IMR-90 (cell line): ENCODE measurements at regions not wholly inside any gene's neighbourhood (a gene's known extent, or its start where the extent isn't known, plus 50 kb on each side); places are given as distances from the start of the nearest gene placed in this dataset.

ENCODE experiments used
- ATAC-seq: fragments of 200-7000 bp; cut with Tn5 transposase; 2 replicates; pipeline ENCODE4 v1.9.1; 2020; ENCODE audit warnings: low read depth, mild to moderate bottlenecking, moderate library complexity
- BruUV-seq: library from RNA; stranded (reverse); fragments of 400-500 nt; replicated peaks from 2 replicates; lab custom pipeline; 2021; lab: Mats Ljungman, UMichigan
- CTCF ChIA-PET: fragments of 300-600 bp; formaldehyde crosslinking; extraction: SDS; loops from one replicate; lab custom pipeline; 2021; ENCODE audit warnings: antibody characterized with exemption; lab: Yijun Ruan, JAX
- POLR2A ChIA-PET: fragments of 300-600 bp; sonication (Branson Sonifier 250); formaldehyde crosslinking; loops from one replicate; lab custom pipeline; 2022; ENCODE audit warnings: antibody characterized with exemption; ENCODE audit not compliant: unreplicated experiment; lab: Charles Lee
- DNase-seq: peaks from one replicate; pipeline ENCODE4 v3.0.0; 2013
- H2AFZ ChIP-seq: replicated peaks from 2 replicates; pipeline ENCODE3; 2013; ENCODE audit warnings: low read length, mild to moderate bottlenecking; ENCODE audit not compliant: poor library complexity
- H2AK5ac ChIP-seq: 2 replicates; pipeline ENCODE4 v1.6.1; 2013; ENCODE audit warnings: low read depth, low read length, inconsistent platforms
- H2AK9ac ChIP-seq: replicated peaks from 2 replicates; pipeline ENCODE3; 2013; ENCODE audit warnings: mild to moderate bottlenecking, low read depth, low read length, moderate library complexity; ENCODE audit not compliant: poor library complexity
- H2BK120ac ChIP-seq: 2 replicates; pipeline ENCODE4 v1.6.1; 2013; ENCODE audit warnings: low read depth, low read length, inconsistent platforms
- H2BK15ac ChIP-seq: 3 replicates; pipeline ENCODE4 v1.6.1; 2013; ENCODE audit warnings: low read depth, low read length, inconsistent platforms
- H2BK20ac ChIP-seq: 2 replicates; pipeline ENCODE4 v1.6.1; 2013; ENCODE audit warnings: low read depth, mild to moderate bottlenecking, inconsistent platforms, low read length, moderate library complexity
- H2BK5ac ChIP-seq: 2 replicates; pipeline ENCODE4 v1.6.1; 2013; ENCODE audit warnings: mild to moderate bottlenecking, low read depth, low read length, inconsistent platforms; ENCODE audit not compliant: poor library complexity, severe bottlenecking
- H3K14ac ChIP-seq: replicated peaks from 2 replicates; pipeline ENCODE4 v1.6.1; 2013; ENCODE audit warnings: low read depth, low read length, inconsistent platforms
- H3K18ac ChIP-seq: 2 replicates; pipeline ENCODE4 v1.6.1; 2013; ENCODE audit warnings: low read depth, low read length, control low read depth
- H3K23ac ChIP-seq: 2 replicates; pipeline ENCODE4 v1.6.1; 2013; ENCODE audit warnings: low read depth, low read length, inconsistent platforms
- H3K27ac ChIP-seq: 2 replicates; pipeline ENCODE4 v1.5.1; 2013; ENCODE audit warnings: mild to moderate bottlenecking, control low read depth, low read length; ENCODE audit not compliant: insufficient read depth
- H3K27me3 ChIP-seq: 2 replicates; pipeline ENCODE4 v1.6.1; 2013; ENCODE audit warnings: low read length; ENCODE audit not compliant: control insufficient read depth, insufficient read depth
- H3K36me3 ChIP-seq: 2 replicates; pipeline ENCODE4 v1.6.1; 2013; ENCODE audit warnings: low read length, mixed read lengths; ENCODE audit not compliant: control insufficient read depth, insufficient read depth
- H3K4ac ChIP-seq: 2 replicates; pipeline ENCODE4 v1.6.1; 2013; ENCODE audit warnings: low read depth, low read length, inconsistent platforms
- H3K4me1 ChIP-seq: 2 replicates; pipeline ENCODE4 v1.6.1; 2013; ENCODE audit warnings: low read length, mixed read lengths; ENCODE audit not compliant: control insufficient read depth, insufficient read depth
- H3K4me2 ChIP-seq: 2 replicates; pipeline ENCODE4 v1.6.1; 2013; ENCODE audit warnings: low read depth, mild to moderate bottlenecking, control low read depth, low read length, moderate library complexity
- H3K4me3 ChIP-seq: 2 replicates; pipeline ENCODE4 v1.5.1; 2013; ENCODE audit warnings: low read depth, mild to moderate bottlenecking, control low read depth, low read length, moderate library complexity; ENCODE audit not compliant: insufficient read depth
- H3K56ac ChIP-seq: 2 replicates; pipeline ENCODE4 v1.6.1; 2013; ENCODE audit warnings: low read length, inconsistent platforms; ENCODE audit not compliant: insufficient read depth; ENCODE audit errors: extremely low read depth
- H3K79me1 ChIP-seq, 2 experiments: 2 replicates each; pipeline ENCODE4 v1.6.1; 2013; ENCODE audit warnings: low read length in 2 of 2, inconsistent platforms in 1 of 2, low read depth in 1 of 2
- H3K9ac ChIP-seq: 2 replicates; pipeline ENCODE4 v1.6.1; 2013; ENCODE audit warnings: low read depth, low read length, control low read depth
- H3K9me1 ChIP-seq: 2 replicates; pipeline ENCODE4 v1.6.1; 2013; ENCODE audit warnings: low read length, inconsistent platforms; ENCODE audit not compliant: insufficient read depth
- H3K9me3 ChIP-seq: 2 replicates; pipeline ENCODE4 v1.6.1; 2013; ENCODE audit warnings: low read length; ENCODE audit not compliant: control insufficient read depth, insufficient read depth
- H4K20me1 ChIP-seq: 2 replicates; pipeline ENCODE4 v1.6.1; 2013; ENCODE audit warnings: low read length, inconsistent platforms; ENCODE audit not compliant: insufficient read depth
- H4K5ac ChIP-seq: 2 replicates; pipeline ENCODE4 v1.6.1; 2013; ENCODE audit warnings: mild to moderate bottlenecking, low read depth, low read length, control low read depth
- H4K8ac ChIP-seq, 2 experiments: 2 replicates each; pipeline ENCODE4 v1.6.1; 2013; ENCODE audit warnings: low read depth in 2 of 2, low read length in 2 of 2, control low read depth in 1 of 2, inconsistent platforms in 1 of 2
- H4K91ac ChIP-seq: 2 replicates; pipeline ENCODE4 v1.6.1; 2013; ENCODE audit warnings: low read depth, low read length, inconsistent platforms; ENCODE audit not compliant: insufficient read depth
- BHLHE40 ChIP-seq: fragments of 150-350 bp; IDR thresholded peaks from 2 replicates; pipeline ENCODE4 v1.6.1; 2016; ENCODE audit warnings: mild to moderate bottlenecking, low read depth, low read length
- CEBPB ChIP-seq: IDR thresholded peaks from 2 replicates; pipeline ENCODE4 v1.6.1; 2012; ENCODE audit warnings: low read depth, low read length, improper control_type of control experiment
- MXI1 ChIP-seq: IDR thresholded peaks from 2 replicates; pipeline ENCODE4 v1.6.1; 2012; ENCODE audit warnings: low read depth, mild to moderate bottlenecking, low read length, moderate library complexity, borderline replicate concordance
- NFE2L2 ChIP-seq: fragments of 150-350 bp; IDR thresholded peaks from 2 replicates; pipeline ENCODE4 v1.6.1; 2016; ENCODE audit warnings: low read depth, mild to moderate bottlenecking, low read length
- POLR2A ChIP-seq: IDR thresholded peaks from 2 replicates; pipeline ENCODE4 v1.6.1; 2012; ENCODE audit warnings: mild to moderate bottlenecking, low read depth, low read length
- RAD21 ChIP-seq: IDR thresholded peaks from 2 replicates; pipeline ENCODE4 v1.6.1; 2012; ENCODE audit warnings: low read length, improper control_type of control experiment
- RFX5 ChIP-seq: IDR thresholded peaks from 2 replicates; pipeline ENCODE4 v1.8.0; 2012; ENCODE audit warnings: low read depth, mild to moderate bottlenecking, low read length, moderate library complexity
- SMC3 ChIP-seq: fragments of 150-350 bp; IDR thresholded peaks from 2 replicates; pipeline ENCODE4 v1.6.1; 2016; ENCODE audit warnings: low read depth, mild to moderate bottlenecking, antibody characterized with exemption, low read length, moderate library complexity
- whole genome bisulfite sequencing, 2 experiments: methylation state at CpG; one replicate each; pipeline versions ENCODE4 v1.1.5 to v1.1.7; 2013; ENCODE audit warnings: missing lambda C conversion rate in 2 of 2; ENCODE audit not compliant: insufficient read length in 1 of 2; ENCODE audit errors: extremely low coverage in 2 of 2; 5-methylcytosine and 5-hydroxymethylcytosine counted together
- dilution Hi-C: fragments of 300-500 bp; cut with HindIII; formaldehyde crosslinking; loops from one replicate; pipeline ENCODE4 v1.14.3; 2018; ENCODE audit warnings: low sequenced_read_pairs; ENCODE audit not compliant: unreplicated experiment
- in situ Hi-C: fragments of 300-500 bp; cut with MboI; formaldehyde crosslinking; loops from 3 replicates; pipeline ENCODE4 v1.14.3; 2019; ENCODE audit warnings: low sequenced_read_pairs, inconsistent platforms, mixed read lengths
- intact Hi-C: fragments of 100-400 bp; cut with micrococcal nuclease; formaldehyde crosslinking; loops from 2 replicates; pipeline ENCODE4 v1.10.0; 2022

DNA sequence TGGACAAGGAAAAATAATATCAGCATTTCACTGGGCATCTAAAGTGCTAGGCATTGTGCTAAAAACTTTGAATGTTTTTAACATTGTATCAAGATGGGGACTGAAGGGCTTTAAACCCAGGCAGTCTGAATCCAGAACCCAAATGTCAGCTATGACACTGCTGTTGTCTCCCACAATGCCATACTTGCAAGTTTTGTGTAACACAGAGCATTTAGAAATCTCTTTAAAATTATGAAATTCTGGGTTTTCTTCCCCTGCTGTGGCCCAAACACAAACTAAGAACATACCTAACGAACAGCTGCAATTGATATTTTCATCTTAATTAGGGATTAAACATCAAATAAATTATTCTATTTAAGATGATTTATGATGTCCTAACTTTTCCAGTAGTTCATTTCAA is 66.8 kb upstream of the LSM6 start:
- H3K27ac ChIP-seq: no peak overlapping the region
- POLR2A ChIA-PET: no interaction called here
- no peak overlapping the region for H2BK15ac ChIP-seq
- no peak overlapping the region for H3K14ac ChIP-seq
- no peak overlapping the region for H3K4me2 ChIP-seq
- no peak overlapping the region for H2BK120ac ChIP-seq
- no peak overlapping the region for H3K23ac ChIP-seq
- peaks cover 5% of the 10 kb centered on the region for H3K27me3 ChIP-seq
- H2BK20ac ChIP-seq: no peak overlapping the region
- intact Hi-C loops: loop anchor here (10.0 kb wide), 1 partner anchor 986 kb away; no protein-coding TSS in a partner anchor
- no peak overlapping the region for H2AFZ ChIP-seq
- no peak overlapping the region for H3K4me3 ChIP-seq
- H3K9ac ChIP-seq: no peak overlapping the region
- in situ Hi-C loops: no loop called here
- no peaks in the 10 kb centered on the region for H3K9me3 ChIP-seq
- no peak overlapping the region for H2AK5ac ChIP-seq
- H3K56ac ChIP-seq: no peak overlapping the region
- H4K91ac ChIP-seq: no peak overlapping the region
- DNase-seq: no peak
- ATAC-seq: no peak
- dilution Hi-C loops: no loop called here
- H4K8ac ChIP-seq: no peak overlapping the region
- no peaks in the 10 kb centered on the region for H3K4me1 ChIP-seq
- H4K5ac ChIP-seq: no peak overlapping the region
- H3K4ac ChIP-seq: no peak overlapping the region
- CTCF ChIA-PET: no interaction called here
- TF ChIP-seq RFX5 (no peak), MXI1 (no peak), NFE2L2 (no peak), RAD21 (no peak), CEBPB (no peak), BHLHE40 (no peak), POLR2A (no peak), SMC3 (no peak)
- H3K36me3 ChIP-seq: no peaks in the 10 kb centered on the region
- no peak overlapping the region for H3K18ac ChIP-seq
- H2BK5ac ChIP-seq: no peak overlapping the region
- H3K9me1 ChIP-seq: no peaks in the 10 kb centered on the region
- no peaks in the 10 kb centered on the region for H3K79me1 ChIP-seq
- no peaks in the 10 kb centered on the region for H4K20me1 ChIP-seq
- no peak overlapping the region for H2AK9ac ChIP-seq
- BruUV-seq: no TSS peak
- WGBS, 2 experiments: no CpG with 5 or more reads among the region's 1 CpG
